T47D (cell line): ENCODE measurements at regions not wholly inside any gene's neighbourhood (a gene's known extent, or its start where the extent isn't known, plus 50 kb on each side); places are given as distances from the start of the nearest gene placed in this dataset.

Experiments
- DNase-seq, 2 experiments: peaks; one replicate each; pipeline versions ENCODE4 v3.0.0 to v3.0.0-alpha.2; 2011 to 2012; ENCODE audit warnings: low read depth in 1 of 2, low spot score in 1 of 2
- JUND ChIP-seq: IDR thresholded peaks from 2 replicates; pipeline ENCODE4 v1.6.1; 2012; ENCODE audit warnings: low read depth
- in situ Hi-C: cut with HindIII; loops from 2 replicates; pipeline ENCODE4 v1.10.0; 2016; ENCODE audit warnings: low sequenced_read_pairs, low pct_unique_long_range_greater_than_20kb

DNA sequence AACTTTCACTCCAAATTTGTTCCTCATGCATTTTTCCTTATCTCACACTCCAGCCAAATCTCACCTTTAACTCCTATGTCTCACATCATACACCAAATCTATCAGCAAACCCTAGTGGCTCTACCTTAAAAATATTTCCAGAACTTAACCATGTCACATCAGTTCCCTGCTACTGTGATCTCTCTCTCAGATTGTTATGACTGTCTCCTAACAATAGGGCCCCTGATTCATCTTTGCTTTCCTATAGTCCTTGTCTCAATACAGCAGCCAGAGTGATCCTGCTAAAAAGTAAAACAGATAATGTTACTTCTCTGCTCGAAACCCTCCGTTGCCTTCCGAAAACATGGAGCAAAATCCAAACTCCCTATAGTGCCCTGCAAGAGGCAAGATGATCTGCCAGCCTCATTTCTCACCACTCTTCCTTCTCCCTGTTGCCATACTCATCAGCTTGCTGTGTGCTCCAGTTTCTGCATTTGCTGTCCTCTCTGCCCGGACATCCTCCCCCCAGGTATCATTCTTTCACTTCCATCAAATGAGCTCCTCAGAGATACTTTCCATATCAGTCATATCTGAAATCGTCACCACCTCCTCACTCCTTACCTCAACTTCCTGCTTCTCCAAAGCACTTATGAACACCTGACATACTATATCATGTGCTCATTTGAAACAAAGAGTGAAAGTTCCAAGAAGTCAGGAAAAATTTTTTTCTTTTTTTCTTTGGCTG, 293.4 kb upstream of the NR3C2 start:
- DNase-seq = no peak
- in situ Hi-C loops = no loop called here
- TF ChIP-seq JUND = no peak

- TF ChIP-seq JUND = no peak
- no peak for DNase-seq
- in situ Hi-C loops = no loop called here
Observed at GRCh38 chr4:148730766-148731165, 288.6 kb upstream of the NR3C2 start.

DNA sequence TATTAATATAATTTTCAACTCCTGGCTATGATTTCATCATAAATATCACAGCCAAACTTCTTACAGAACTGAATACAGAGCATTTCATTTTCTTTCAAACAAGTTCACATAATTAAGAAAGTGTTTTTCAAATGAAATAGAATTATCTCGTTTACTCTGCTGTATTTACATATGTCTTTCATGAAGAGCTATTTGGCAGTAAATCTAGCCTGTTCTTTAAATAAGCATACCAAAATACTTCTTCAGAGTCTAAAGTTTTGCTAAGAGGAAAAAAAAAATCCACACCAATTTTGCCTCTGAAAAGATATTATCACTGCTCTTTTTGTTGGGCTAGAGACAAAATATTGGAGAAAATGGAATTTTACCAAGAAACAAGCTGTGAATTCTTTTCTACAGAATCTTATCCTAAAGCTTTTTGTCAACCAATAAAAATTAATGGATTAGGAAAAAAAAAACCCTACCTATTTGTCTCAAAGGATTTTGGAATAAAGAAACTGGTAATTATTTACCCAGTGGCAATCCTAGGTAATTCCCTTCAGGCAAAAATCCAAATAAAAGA, 287.9 kb upstream of the NR3C2 start:
- in situ Hi-C loops = no loop called here
- no peak for TF ChIP-seq JUND
- DNase-seq = peak in 1 of 2 experiments; percentile 13

- in situ Hi-C loops = no loop called here
- TF ChIP-seq JUND = no peak
- DNase-seq = no peak
Observed at GRCh38 chr4:148717988-148718387, 275.8 kb upstream of the NR3C2 start.

GRCh38 chr4:148716431-148717052, 274.3 kb upstream of the NR3C2 start:
- TF ChIP-seq JUND = no peak
- no peak for DNase-seq
- in situ Hi-C loops = no loop called here

GRCh38 chr4:148704291-148704690, 262.1 kb upstream of the NR3C2 start:
- DNase-seq = no peak
- TF ChIP-seq JUND = no peak
- in situ Hi-C loops = no loop called here

DNA sequence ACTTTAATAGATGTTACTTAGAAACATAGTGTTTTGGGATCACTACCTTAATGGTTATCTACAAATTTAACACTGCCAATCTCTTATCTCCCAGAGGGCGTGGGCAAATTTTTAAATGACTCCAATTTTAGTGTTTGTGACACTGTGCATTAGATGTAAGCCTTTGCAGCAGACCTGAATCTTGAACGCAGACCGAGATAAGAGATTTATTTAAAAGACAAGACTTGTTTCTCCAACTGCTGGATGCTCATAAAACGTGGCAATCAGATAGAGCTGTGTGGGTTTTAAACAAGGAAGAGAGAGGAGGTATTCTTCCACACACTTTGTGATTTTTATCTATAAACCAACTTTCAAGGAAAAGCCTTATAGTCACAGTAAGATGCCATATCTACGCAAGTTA, 252.5 kb upstream of the NR3C2 start:
- DNase-seq = no peak
- in situ Hi-C loops = no loop called here
- no peak for TF ChIP-seq JUND

- in situ Hi-C loops = no loop called here
- DNase-seq = no peak
- no peak for TF ChIP-seq JUND
Observed at GRCh38 chr4:148693913-148694649, 251.9 kb upstream of the NR3C2 start.

- DNase-seq = no peak
- TF ChIP-seq JUND = no peak
- in situ Hi-C loops = no loop called here
Observed at GRCh38 chr4:148692242-148692641, 250.0 kb upstream of the NR3C2 start.

GRCh38 chr4:148686449-148686848, 244.2 kb upstream of the NR3C2 start:
- no peak for TF ChIP-seq JUND
- in situ Hi-C loops = no loop called here
- DNase-seq = no peak

DNA sequence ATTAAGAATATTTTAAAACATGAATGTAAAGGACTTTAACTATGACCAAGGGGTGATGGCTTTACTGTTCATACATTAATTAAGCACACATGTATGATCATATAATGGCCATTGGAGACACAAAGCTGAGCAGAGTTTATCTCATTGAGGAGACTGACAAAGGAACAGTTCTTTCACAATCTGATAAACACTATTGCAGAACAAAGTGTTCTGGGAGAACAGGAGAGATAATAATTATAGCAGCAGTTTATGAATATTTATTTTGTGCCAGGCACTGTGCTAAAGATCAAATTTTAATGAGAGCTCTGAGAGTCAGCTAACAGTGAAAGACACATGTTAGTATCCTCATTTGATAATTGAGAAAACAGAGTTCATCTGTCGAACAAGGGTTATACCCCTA, 242.4 kb upstream of the NR3C2 start:
- no peak for DNase-seq
- no peak for TF ChIP-seq JUND
- in situ Hi-C loops = no loop called here

DNA sequence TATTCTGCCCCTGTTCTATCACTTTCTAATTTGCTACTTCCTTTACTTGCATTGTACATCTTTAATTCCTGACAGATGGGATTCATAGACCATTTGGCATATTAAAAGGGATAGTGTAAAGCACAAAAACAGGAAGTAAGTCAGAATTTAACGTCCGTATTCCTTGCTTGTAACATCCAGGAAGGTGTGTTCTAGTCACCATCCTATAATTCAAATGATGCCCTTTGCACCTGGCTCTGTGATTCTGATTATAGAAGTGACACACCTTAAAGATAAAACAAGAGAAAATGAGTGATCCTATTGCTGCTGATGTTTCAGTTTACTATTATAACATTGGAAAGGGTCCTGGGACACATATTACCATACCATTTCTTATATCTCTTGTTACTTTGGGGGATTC, 238.7 kb upstream of the NR3C2 start:
- in situ Hi-C loops = no loop called here
- TF ChIP-seq JUND = no peak
- no peak for DNase-seq

GRCh38 chr4:148676344-148676743, 234.1 kb upstream of the NR3C2 start:
- in situ Hi-C loops = no loop called here
- TF ChIP-seq JUND = no peak
- no peak for DNase-seq
